AML-193 (cell line): ENCODE measurements at regions not wholly inside any gene's neighbourhood (a gene's known extent, or its start where the extent isn't known, plus 50 kb on each side); places are given as distances from the start of the nearest gene placed in this dataset.
A peak's percentile ranks its signal among the peaks of the same experiment; 100 is the strongest.

Experiments
- DNase-seq, 2 experiments: peaks; one replicate each; lab custom pipeline; 2025; lab: John Stamatoyannopoulos, UW

GRCh38 chr5:160956051-160956450 lies 104.0 kb upstream of the ATP10B start:
- DNase-seq: no peak

GRCh38 chr5:160950311-160950710 lies 98.3 kb upstream of the ATP10B start:
- no peak for DNase-seq

- no peak for DNase-seq
These were observed 88.7 kb upstream of the ATP10B start for GRCh38 chr5:160940725-160941124.

- peak; percentile 2 to 3 for DNase-seq
These were observed 86.5 kb upstream of the ATP10B start for GRCh38 chr5:160938532-160938931.

- DNase-seq: no peak
These were observed 85.6 kb upstream of the ATP10B start for GRCh38 chr5:160937570-160937969.

- no peak for DNase-seq
These were observed 83.8 kb upstream of the ATP10B start for GRCh38 chr5:160935776-160936175.

- no peak for DNase-seq
These were observed 79.3 kb upstream of the ATP10B start for GRCh38 chr5:160931283-160931682.

GRCh38 chr5:160930406-160930805 lies 78.4 kb upstream of the ATP10B start:
- no peak for DNase-seq

- no peak for DNase-seq
These were observed 77.9 kb upstream of the ATP10B start for GRCh38 chr5:160929906-160930305.

GRCh38 chr5:160929360-160929759 lies 77.3 kb upstream of the ATP10B start:
- no peak for DNase-seq

- no peak for DNase-seq
These were observed 74.4 kb upstream of the ATP10B start for GRCh38 chr5:160926428-160926827.

- no peak for DNase-seq
These were observed 73.3 kb upstream of the ATP10B start for GRCh38 chr5:160925281-160925680.

GRCh38 chr5:160923936-160924710 lies 72.1 kb upstream of the ATP10B start:
- no peak for DNase-seq

- no peak for DNase-seq
These were observed 71.4 kb upstream of the ATP10B start for GRCh38 chr5:160923411-160923810.

GRCh38 chr5:160922311-160922710 lies 70.3 kb upstream of the ATP10B start:
- DNase-seq: no peak

GRCh38 chr5:160921423-160922285 lies 69.6 kb upstream of the ATP10B start:
- no peak for DNase-seq

GRCh38 chr5:160919626-160920025 lies 67.6 kb upstream of the ATP10B start:
- DNase-seq: no peak

- DNase-seq: no peak
These were observed 66.4 kb upstream of the ATP10B start for GRCh38 chr5:160918386-160918785.

- no peak for DNase-seq
These were observed 54.1 kb upstream of the ATP10B start for GRCh38 chr5:160906090-160906489.

- DNase-seq: no peak
These were observed 53.3 kb upstream of the ATP10B start for GRCh38 chr5:160905285-160905684.

GRCh38 chr5:160904591-160904990 lies 52.6 kb upstream of the ATP10B start:
- DNase-seq: no peak

GRCh38 chr5:160903551-160903950 lies 51.5 kb upstream of the ATP10B start:
- no peak for DNase-seq

- DNase-seq: no peak
These were observed 51.1 kb upstream of the ATP10B start for GRCh38 chr5:160903076-160903475.
